Glomerular visceral epithelial cell (primary cell): ENCODE measurements at regions not wholly inside any gene's neighbourhood (a gene's known extent, or its start where the extent isn't known, plus 50 kb on each side); places are given as distances from the start of the nearest gene placed in this dataset.
"Not testable (repeated sequence)": the region's sequence is repeated elsewhere in the genome, so short reads cannot be mapped to it uniquely, and the experiment has no call there.

ENCODE experiments used
- DNase-seq: peaks from one replicate; pipeline ENCODE4 v3.0.0-alpha.2; 2016; ENCODE audit errors: extremely low spot score

GRCh38 chr4:156545003-156545785 lies 426.4 kb downstream of the PDGFC start:
- DNase-seq = no peak

DNA sequence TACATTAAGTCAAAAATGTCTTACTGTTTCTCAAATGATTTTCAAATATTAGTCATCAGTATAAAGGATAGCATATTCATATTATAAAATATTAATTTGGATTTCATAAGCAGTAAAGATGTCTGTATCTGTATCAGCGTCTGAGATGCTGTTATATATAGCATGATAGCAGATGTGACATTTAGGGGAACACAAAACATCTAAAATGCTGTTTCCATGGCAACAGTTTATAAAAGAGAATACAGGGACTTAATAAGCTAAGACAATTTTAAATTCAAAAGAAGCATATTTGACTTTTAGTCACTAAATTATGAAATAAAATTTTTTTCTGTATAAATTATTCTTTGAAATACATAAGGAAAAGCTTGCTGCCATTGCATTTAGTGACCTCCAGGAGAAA lies 432.2 kb downstream of the PDGFC start:
- no peak for DNase-seq

DNA sequence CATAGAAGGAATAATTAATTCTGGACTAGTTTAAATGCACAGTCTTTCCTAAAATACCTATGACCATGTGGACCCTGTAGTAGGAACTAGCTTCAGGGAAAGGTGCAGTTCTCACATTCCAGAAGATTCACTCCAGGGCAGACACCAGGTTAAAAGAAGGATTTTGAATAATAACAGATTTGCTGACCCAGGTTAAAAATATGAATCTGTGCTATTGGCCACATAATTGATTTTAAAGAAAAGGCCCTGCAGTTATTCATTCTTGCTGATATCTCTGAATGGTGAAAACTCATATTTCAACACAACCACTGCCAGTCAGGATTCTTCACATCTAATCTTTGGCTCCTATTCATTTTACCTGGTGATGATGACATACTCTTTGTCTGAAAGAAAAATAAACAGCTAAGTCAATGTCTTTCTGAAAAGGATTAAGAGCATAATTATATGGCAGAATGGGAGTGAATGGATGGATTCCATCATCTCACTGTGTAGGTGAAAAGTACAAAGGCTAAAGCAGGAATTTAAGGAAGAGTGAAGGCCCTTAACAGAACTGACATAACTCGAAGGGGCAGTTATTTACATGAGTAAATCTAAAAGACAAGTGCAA lies 432.8 kb downstream of the PDGFC start:
- DNase-seq = no peak

GRCh38 chr4:156538210-156538609 lies 433.4 kb downstream of the PDGFC start:
- no peak for DNase-seq

DNA sequence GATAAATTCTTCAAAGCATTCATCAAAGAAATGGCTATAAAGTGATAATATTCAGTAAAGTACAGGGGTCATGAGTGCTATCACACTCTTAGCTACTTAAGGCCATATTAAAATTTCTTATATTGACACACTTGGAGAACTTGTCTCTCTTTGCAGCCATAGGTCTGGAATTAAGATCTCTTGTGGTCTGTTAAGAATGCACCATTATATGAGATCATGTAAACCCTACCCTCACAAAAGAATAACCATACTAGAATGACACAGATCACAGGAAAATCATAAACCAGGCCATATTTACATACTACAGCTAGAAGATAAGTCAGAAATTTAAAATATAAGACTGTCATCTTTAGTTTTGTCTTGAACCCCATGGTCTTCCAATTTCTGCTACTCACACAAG lies 434.3 kb downstream of the PDGFC start:
- peak; percentile 1 for DNase-seq

- DNase-seq = peak; percentile 5
These were observed 434.9 kb downstream of the PDGFC start for GRCh38 chr4:156536661-156537060.

GRCh38 chr4:156534205-156534604 lies 437.4 kb downstream of the PDGFC start:
- no peak for DNase-seq

- DNase-seq = no peak
These were observed 443.4 kb downstream of the PDGFC start for GRCh38 chr4:156528216-156528615.

GRCh38 chr4:156527237-156527993 lies 444.2 kb downstream of the PDGFC start:
- DNase-seq = no peak

DNA sequence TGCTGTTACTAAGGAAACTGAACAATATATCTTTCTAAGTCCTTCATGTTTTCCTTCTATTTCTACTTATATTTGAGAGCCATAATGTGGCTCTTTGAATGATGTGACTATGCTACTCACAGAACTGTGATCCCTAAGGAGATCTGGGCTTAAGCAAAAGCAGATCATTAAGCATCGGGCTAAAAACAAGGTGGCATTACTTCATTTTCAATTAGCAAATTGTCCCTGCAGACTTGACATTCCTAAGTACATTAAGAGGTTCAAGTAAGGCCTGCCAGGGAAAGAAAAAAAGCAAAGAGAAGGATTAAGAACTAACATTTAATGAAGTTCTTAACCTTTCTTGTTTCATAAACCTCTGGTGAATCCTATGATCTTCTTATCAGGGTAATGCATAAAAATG lies 447.6 kb downstream of the PDGFC start:
- no peak for DNase-seq

DNA sequence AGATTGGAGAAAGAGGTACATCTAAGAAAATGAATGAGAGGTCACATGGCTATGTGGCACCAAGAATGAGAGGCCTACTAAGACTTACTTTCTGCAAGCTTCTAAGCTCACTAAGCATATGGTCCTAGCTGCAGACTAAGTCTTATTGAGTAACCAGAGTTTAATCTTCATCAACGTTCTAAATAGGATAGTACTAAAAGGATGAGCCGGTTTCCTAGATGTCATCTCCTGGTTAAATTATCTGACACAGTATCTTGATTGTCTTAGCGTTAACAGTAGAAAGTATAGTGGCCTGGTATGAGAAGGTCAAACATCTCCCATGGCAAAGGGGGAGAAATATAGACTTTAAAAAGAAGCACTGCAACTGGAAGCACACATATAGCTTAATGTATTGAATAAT lies 448.1 kb downstream of the PDGFC start:
- DNase-seq = no peak

DNA sequence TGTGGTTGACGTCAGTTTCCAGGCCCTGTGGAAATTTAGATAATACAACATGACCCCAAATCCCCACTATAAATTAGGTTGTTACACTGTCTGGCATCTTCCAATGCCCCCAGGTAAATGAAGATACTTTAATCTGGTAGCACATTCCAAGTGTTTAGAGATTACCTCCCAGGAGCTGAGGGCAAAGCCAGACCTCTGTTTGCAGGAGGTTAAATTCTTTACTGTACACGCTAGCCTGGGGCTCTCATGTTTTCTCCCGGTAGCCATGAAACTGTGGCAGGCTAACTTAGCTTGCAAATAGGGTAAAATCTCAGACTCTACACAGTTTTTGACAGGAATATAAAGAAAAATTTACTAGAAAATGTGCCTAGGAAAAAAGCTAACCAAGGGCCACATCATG lies 450.0 kb downstream of the PDGFC start:
- no peak for DNase-seq

- no peak for DNase-seq
These were observed 453.6 kb downstream of the PDGFC start for GRCh38 chr4:156517956-156518355.

GRCh38 chr4:156517546-156517945 lies 454.1 kb downstream of the PDGFC start:
- DNase-seq = no peak

DNA sequence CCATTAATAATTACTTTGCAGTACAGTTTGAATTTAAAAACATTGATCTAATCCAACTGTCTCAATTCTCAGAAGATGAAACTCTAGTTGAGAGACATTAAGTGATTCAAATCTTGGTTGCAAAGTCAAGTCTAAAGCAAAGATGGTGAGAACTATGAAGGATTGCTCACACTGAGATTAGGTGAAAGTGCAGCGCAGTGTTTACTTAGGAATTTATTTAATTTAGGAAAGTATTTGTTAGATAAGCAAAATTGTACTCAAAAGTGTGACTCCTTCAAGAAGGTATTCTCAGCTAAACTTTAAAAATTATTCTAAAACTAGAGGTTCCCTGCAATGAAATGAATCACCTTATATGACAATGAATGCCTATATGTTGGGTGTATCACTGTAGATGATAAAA lies 454.9 kb downstream of the PDGFC start:
- no peak for DNase-seq

DNA sequence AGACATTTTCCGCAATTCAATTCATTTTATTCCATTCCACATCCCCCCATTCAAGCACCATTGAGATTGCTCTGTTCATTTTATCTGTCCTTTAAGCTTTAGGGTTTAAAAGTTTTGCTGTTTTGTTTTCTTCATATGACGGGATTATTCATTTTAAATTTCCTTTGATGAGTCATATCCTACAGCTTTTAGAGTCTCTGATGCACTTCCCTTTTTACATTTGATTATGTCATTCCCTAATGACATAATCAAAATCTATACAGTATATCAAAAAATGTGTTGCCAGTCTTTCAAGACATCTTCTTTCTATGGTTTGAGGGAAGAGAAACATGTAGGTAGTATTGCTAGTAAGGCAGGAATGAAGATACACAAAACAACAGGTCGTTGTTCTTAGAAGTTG lies 456.3 kb downstream of the PDGFC start:
- no peak for DNase-seq

DNA sequence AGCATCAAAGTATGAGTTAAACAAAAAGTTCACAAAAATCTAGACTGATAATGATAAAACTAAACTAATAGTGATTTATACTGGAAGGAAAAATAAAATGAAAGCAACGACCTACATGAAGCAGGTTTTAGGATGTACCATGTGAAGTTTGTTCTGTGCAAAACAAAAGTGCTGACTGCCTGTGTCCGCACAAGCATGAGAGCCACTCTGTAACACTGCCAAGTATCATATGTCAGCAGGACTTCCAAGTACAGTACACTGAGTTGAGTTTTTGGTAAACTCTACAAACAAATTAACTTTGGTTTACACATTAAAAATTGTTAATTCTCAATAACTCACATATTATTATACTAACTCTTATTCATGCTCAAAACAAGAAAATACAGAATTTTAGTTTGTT lies 459.0 kb downstream of the PDGFC start:
- DNase-seq = no peak

DNA sequence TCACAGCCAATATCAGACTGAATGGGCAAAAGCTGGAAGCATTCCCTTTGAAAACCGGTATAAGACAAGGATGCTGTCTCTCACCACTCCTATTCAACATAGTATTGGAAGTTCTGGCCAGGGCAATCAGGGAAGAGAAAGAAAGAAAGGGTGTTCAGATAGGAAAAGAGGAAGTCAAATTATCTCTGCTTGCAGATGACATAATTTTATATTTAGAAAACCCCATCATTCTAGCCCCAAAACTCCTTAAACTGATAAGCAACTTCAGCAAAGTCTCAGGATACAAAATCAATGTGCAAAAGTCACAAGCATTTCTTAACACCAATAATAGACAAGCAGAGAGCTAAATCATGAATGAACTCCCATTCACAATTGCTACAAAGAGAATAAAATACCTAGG lies 461.7 kb downstream of the PDGFC start:
- DNase-seq = not testable (repeated sequence)

GRCh38 chr4:156505341-156505955 lies 466.2 kb downstream of the PDGFC start:
- no peak for DNase-seq

GRCh38 chr4:156503119-156503518 lies 468.5 kb downstream of the PDGFC start:
- DNase-seq = no peak

- no peak for DNase-seq
These were observed 469.6 kb downstream of the PDGFC start for GRCh38 chr4:156501962-156502361.

DNA sequence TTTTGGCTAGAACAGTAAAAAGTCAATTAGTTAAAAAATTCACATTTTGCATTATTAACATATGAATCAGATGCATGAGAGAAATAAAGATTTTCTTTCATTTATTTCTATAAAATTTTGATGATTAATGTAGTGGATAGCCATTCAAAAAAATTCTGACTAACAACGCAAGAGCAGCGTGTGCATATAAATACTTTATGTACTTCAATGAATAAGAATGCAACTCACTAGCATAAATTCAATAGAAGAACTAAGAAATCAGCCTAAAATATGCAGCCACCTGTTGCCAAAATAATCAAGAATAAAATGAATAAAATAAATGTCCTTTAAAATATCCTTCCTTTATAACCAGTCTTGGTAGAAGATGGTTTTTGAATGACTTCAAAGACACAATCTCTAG lies 471.9 kb downstream of the PDGFC start:
- DNase-seq = no peak
